ENCODE measurements at regions not wholly inside any gene's neighbourhood (a gene's known extent, or its start where the extent isn't known, plus 50 kb on each side); places are given as distances from the start of the nearest gene placed in this dataset.
"Not testable (repeated sequence)": the region's sequence is repeated elsewhere in the genome, so short reads cannot be mapped to it uniquely, and the experiment has no call there.

- no peak for DNase-seq (ENCODE audit: low spot score)
Measured at GRCh38 chr14:54253195-54253947, 143.4 kb upstream of the CDKN3 start.

- DNase-seq (ENCODE audit: low spot score): no peak
Measured at GRCh38 chr14:54256156-54256555, 140.7 kb upstream of the CDKN3 start.

GRCh38 chr14:54257424-54257823, 139.4 kb upstream of the CDKN3 start:
- DNase-seq (ENCODE audit: low spot score): no peak

GRCh38 chr14:54258382-54258781, 138.4 kb upstream of the CDKN3 start:
- no peak for DNase-seq (ENCODE audit: low spot score)

- no peak for DNase-seq (ENCODE audit: low spot score)
Measured at GRCh38 chr14:54259821-54260220, 137.0 kb upstream of the CDKN3 start.

- peak; percentile 20 for DNase-seq (ENCODE audit: low spot score)
Measured at GRCh38 chr14:54261283-54261682, 135.5 kb upstream of the CDKN3 start.

GRCh38 chr14:54266616-54267015, 130.2 kb upstream of the CDKN3 start:
- DNase-seq (ENCODE audit: low spot score): not testable (repeated sequence)

GRCh38 chr14:54267172-54267571, 129.6 kb upstream of the CDKN3 start:
- DNase-seq (ENCODE audit: low spot score): no peak

- DNase-seq (ENCODE audit: low spot score): no peak
Measured at GRCh38 chr14:54275997-54276725, 120.6 kb upstream of the CDKN3 start.

- DNase-seq (ENCODE audit: low spot score): no peak
Measured at GRCh38 chr14:54278087-54278486, 118.7 kb upstream of the CDKN3 start.

GRCh38 chr14:54278665-54279295, 118.0 kb upstream of the CDKN3 start:
- DNase-seq (ENCODE audit: low spot score): no peak

- DNase-seq (ENCODE audit: low spot score): no peak
Measured at GRCh38 chr14:54282849-54283248, 114.0 kb upstream of the CDKN3 start.

GRCh38 chr14:54285030-54285429, 111.8 kb upstream of the CDKN3 start:
- no peak for DNase-seq (ENCODE audit: low spot score)

GRCh38 chr14:54291491-54292191, 105.2 kb upstream of the CDKN3 start:
- DNase-seq (ENCODE audit: low spot score): peak; percentile 45

- no peak for DNase-seq (ENCODE audit: low spot score)
Measured at GRCh38 chr14:54294802-54295201, 102.0 kb upstream of the CDKN3 start.

GRCh38 chr14:54299410-54300363, 97.1 kb upstream of the CDKN3 start:
- DNase-seq (ENCODE audit: low spot score): no peak

GRCh38 chr14:54300881-54301280, 95.9 kb upstream of the CDKN3 start:
- DNase-seq (ENCODE audit: low spot score): no peak

GRCh38 chr14:54301359-54301758, 95.4 kb upstream of the CDKN3 start:
- no peak for DNase-seq (ENCODE audit: low spot score)

GRCh38 chr14:54306806-54307205, 90.0 kb upstream of the CDKN3 start:
- no peak for DNase-seq (ENCODE audit: low spot score)

GRCh38 chr14:54309615-54310014, 87.2 kb upstream of the CDKN3 start:
- DNase-seq (ENCODE audit: low spot score): no peak

- no peak for DNase-seq (ENCODE audit: low spot score)
Measured at GRCh38 chr14:54310151-54310850, 86.5 kb upstream of the CDKN3 start.
